ENCODE measurements at regions not wholly inside any gene's neighbourhood (a gene's known extent, or its start where the extent isn't known, plus 50 kb on each side); places are given as distances from the start of the nearest gene placed in this dataset.

DNA sequence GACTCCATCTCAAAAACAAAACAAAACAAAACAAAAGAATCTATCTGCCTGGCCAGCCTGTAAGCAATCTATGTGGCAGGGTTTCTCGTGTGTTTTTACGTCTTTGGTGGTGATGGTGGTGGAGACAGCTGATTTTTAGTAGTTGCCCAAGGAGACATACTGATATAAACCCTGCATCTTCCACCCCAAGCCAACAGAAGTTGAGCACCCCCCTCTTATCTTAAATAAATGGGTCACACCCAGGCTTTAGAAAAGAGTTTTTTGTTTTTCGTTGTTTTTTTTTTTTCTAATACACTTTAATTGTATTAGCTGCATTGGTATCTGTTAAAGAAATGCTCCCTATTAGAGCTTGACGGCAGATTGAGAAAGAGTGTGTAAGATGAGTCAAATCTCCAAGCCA, 134.7 kb downstream of the GLUL start:
- no peak for FAIRE-seq
- H3K4me2 ChIP-seq (ENCODE audit: low read depth, low read length) = no peak overlapping the region
- no peaks in the 10 kb centered on the region for H4K20me1 ChIP-seq (ENCODE audit: insufficient read depth, low read length)
- H3K9ac ChIP-seq (ENCODE audit: insufficient read depth, low read depth, low read length) = no peak overlapping the region
- no TSS peak for BruUV-seq (replicated peaks)
- POLR2A ChIA-PET = interaction anchor here (0.7 kb wide), 1 partner anchor 72 kb away, joined by 3 read pairs; no protein-coding TSS in a partner anchor
- WGBS (ENCODE audit: low lambda C conversion rate) = 90% methylated on average over 4 of the region's 4 CpGs
- H3K79me2 ChIP-seq (ENCODE audit: insufficient read depth, low read length) = no peaks in the 10 kb centered on the region
- no peak overlapping the region for H3K27ac ChIP-seq (ENCODE audit: extremely low read length, insufficient read depth, low read length)
- no peak for DNase-seq (ENCODE audit: low spot score)
- no peak overlapping the region for H2AFZ ChIP-seq (ENCODE audit: low read length)
- in situ Hi-C loops (cut with HindIII; ENCODE audit: extremely low pct_ligation_motif_present, low pct_unique_long_range_greater_than_20kb) (no loop called here), intact Hi-C loops (cut with micrococcal nuclease; ENCODE audit: unreplicated experiment) (no loop called here)
- no peaks in the 10 kb centered on the region for H3K27me3 ChIP-seq (ENCODE audit: control insufficient read depth in 1 of 2, insufficient read depth in 2 of 2, low read length in 2 of 2)
- H3K4me3 ChIP-seq (replicated peaks in 1 of 3; ENCODE audit: insufficient read depth in 1 of 3, low read depth in 2 of 3, low read length in 3 of 3) = no peak overlapping the region
- no peaks in the 10 kb centered on the region for H3K36me3 ChIP-seq (replicated peaks in 1 of 2; ENCODE audit: control insufficient read depth in 1 of 2, insufficient read depth in 2 of 2, low read length in 2 of 2)
- peaks cover 25% of the 10 kb centered on the region for H3K4me1 ChIP-seq (ENCODE audit: insufficient read depth, low read length)
- no peaks in the 10 kb centered on the region for H3K9me3 ChIP-seq (ENCODE audit: low read length)
- ATAC-seq = no peak
- CTCF ChIA-PET (ENCODE audit: low intra/inter-chr PET ratio, low total read pairs) = no interaction called here
- TF ChIP-seq ZC3H4 (CRISPR knock-in tag; IDR thresholded peaks at IDR 0.05; ENCODE audit: borderline replicate concordance) = no peak
- TF ChIP-seq ZNF331 (CRISPR knock-in tag; IDR thresholded peaks at IDR 0.05) = no peak
- TF ChIP-seq PRDM15 (CRISPR knock-in tag; IDR thresholded peaks at IDR 0.05) = no peak
- TF ChIP-seq REL (CRISPR knock-in tag; conservative IDR thresholded peaks at IDR 0.05) = no peak
- TF ChIP-seq, protein P1, sequence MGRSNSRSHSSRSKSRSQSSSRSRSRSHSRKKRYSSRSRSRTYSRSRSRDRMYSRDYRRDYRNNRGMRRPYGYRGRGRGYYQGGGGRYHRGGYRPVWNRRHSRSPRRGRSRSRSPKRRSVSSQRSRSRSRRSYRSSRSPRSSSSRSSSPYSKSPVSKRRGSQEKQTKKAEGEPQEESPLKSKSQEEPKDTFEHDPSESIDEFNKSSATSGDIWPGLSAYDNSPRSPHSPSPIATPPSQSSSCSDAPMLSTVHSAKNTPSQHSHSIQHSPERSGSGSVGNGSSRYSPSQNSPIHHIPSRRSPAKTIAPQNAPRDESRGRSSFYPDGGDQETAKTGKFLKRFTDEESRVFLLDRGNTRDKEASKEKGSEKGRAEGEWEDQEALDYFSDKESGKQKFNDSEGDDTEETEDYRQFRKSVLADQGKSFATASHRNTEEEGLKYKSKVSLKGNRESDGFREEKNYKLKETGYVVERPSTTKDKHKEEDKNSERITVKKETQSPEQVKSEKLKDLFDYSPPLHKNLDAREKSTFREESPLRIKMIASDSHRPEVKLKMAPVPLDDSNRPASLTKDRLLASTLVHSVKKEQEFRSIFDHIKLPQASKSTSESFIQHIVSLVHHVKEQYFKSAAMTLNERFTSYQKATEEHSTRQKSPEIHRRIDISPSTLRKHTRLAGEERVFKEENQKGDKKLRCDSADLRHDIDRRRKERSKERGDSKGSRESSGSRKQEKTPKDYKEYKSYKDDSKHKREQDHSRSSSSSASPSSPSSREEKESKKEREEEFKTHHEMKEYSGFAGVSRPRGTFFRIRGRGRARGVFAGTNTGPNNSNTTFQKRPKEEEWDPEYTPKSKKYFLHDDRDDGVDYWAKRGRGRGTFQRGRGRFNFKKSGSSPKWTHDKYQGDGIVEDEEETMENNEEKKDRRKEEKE (IDR thresholded peaks at IDR 0.05) = no peak
- no peak for TF ChIP-seq HBP1 (CRISPR knock-in tag; IDR thresholded peaks at IDR 0.05; ENCODE audit: low read depth)
- no peak for TF ChIP-seq GTF3A (CRISPR knock-in tag; conservative IDR thresholded peaks at IDR 0.05)
- TF ChIP-seq CBX1 (IDR thresholded peaks at IDR 0.05; ENCODE audit: low read depth) = no peak
- TF ChIP-seq SYNCRIP (IDR thresholded peaks at IDR 0.05; ENCODE audit: insufficient read depth, low read depth, low read length) = no peak
- no peak for TF ChIP-seq ZNF644 (CRISPR knock-in tag; IDR thresholded peaks at IDR 0.05; ENCODE audit: low read depth)
- TF ChIP-seq ZNF572 (CRISPR knock-in tag; IDR thresholded peaks at IDR 0.05) = no peak
- no peak for TF ChIP-seq CEBPG (CRISPR knock-in tag; IDR thresholded peaks at IDR 0.05)
- TF ChIP-seq SOX5 (CRISPR knock-in tag; IDR thresholded peaks at IDR 0.05; ENCODE audit: borderline replicate concordance) = no peak
- TF ChIP-seq ZNF724P (CRISPR knock-in tag; IDR thresholded peaks at IDR 0.05; ENCODE audit: borderline replicate concordance) = no peak
